H9 (cell line): ENCODE measurements at regions not wholly inside any gene's neighbourhood (a gene's known extent, or its start where the extent isn't known, plus 50 kb on each side); places are given as distances from the start of the nearest gene placed in this dataset.

Experiments
- DNase-seq: peaks from one replicate; pipeline ENCODE4 v3.0.0-alpha.2; 2017
- H2AFZ ChIP-seq: one replicate; pipeline ENCODE4 v1.6.1; 2013; ENCODE audit warnings: mild to moderate bottlenecking, low read length, control low read depth, moderate library complexity
- H2AK5ac ChIP-seq: 2 replicates; pipeline ENCODE4 v1.6.1; 2013; ENCODE audit warnings: low read length, control low read depth, mixed read lengths; ENCODE audit not compliant: insufficient read length
- H2BK120ac ChIP-seq: one replicate; pipeline ENCODE4 v1.6.1; 2013; ENCODE audit warnings: low read depth, mild to moderate bottlenecking, low read length, control low read depth, inconsistent platforms; ENCODE audit not compliant: poor library complexity, severe bottlenecking
- H2BK12ac ChIP-seq: 2 replicates; pipeline ENCODE4 v1.6.1; 2013; ENCODE audit warnings: low read length, control low read depth, mixed read lengths, low read depth; ENCODE audit not compliant: insufficient read length
- H2BK15ac ChIP-seq: 2 replicates; pipeline ENCODE4 v1.6.1; 2013; ENCODE audit warnings: low read depth, low read length, control low read depth
- H2BK20ac ChIP-seq: one replicate; pipeline ENCODE4 v1.6.1; 2013; ENCODE audit warnings: low read depth, mild to moderate bottlenecking, low read length, control low read depth, inconsistent platforms; ENCODE audit not compliant: poor library complexity, severe bottlenecking
- H2BK5ac ChIP-seq: 2 replicates; pipeline ENCODE4 v1.6.1; 2013; ENCODE audit warnings: low read length, control low read depth, mixed read lengths; ENCODE audit not compliant: insufficient read length
- H3K14ac ChIP-seq: 2 replicates; pipeline ENCODE4 v1.6.1; 2013; ENCODE audit warnings: low read length, control low read depth; ENCODE audit not compliant: insufficient read depth
- H3K18ac ChIP-seq: 2 replicates; pipeline ENCODE4 v1.6.1; 2013; ENCODE audit warnings: low read depth, mild to moderate bottlenecking, mixed read lengths, low read length, control low read depth; ENCODE audit not compliant: insufficient read length
- H3K23ac ChIP-seq: 2 replicates; pipeline ENCODE4 v1.6.1; 2013; ENCODE audit warnings: low read length, control low read depth, mixed read lengths, low read depth; ENCODE audit not compliant: insufficient read length
- H3K23me2 ChIP-seq: 2 replicates; pipeline ENCODE4 v1.6.1; 2013; ENCODE audit warnings: low read depth, mild to moderate bottlenecking, mixed read lengths, low read length, control low read depth; ENCODE audit not compliant: insufficient read length, poor library complexity, severe bottlenecking
- H3K27ac ChIP-seq: 2 replicates; pipeline ENCODE4 v1.5.1; 2013; ENCODE audit warnings: low read length, control low read depth, mixed read lengths, low read depth; ENCODE audit not compliant: insufficient read length
- H3K27me3 ChIP-seq: 2 replicates; pipeline ENCODE4 v1.6.1; 2013; ENCODE audit warnings: low read length, control low read depth, inconsistent platforms; ENCODE audit not compliant: insufficient read depth
- H3K4ac ChIP-seq: 2 replicates; pipeline ENCODE4 v1.6.1; 2013; ENCODE audit warnings: low read depth, mild to moderate bottlenecking, control low read depth, inconsistent platforms, low read length, moderate library complexity
- H3K4me1 ChIP-seq: 2 replicates; pipeline ENCODE4 v1.6.1; 2013; ENCODE audit warnings: low read length, control low read depth, inconsistent platforms; ENCODE audit not compliant: insufficient read depth
- H3K4me2 ChIP-seq: 2 replicates; pipeline ENCODE4 v1.6.1; 2013; ENCODE audit warnings: low read length, control low read depth, mixed read lengths; ENCODE audit not compliant: insufficient read length, insufficient read depth
- H3K56ac ChIP-seq: 2 replicates; pipeline ENCODE4 v1.6.1; 2013; ENCODE audit warnings: low read depth, mild to moderate bottlenecking, mixed read lengths, low read length, control low read depth; ENCODE audit not compliant: insufficient read length
- H3K79me1 ChIP-seq: 2 replicates; pipeline ENCODE4 v1.6.1; 2013; ENCODE audit warnings: low read depth, mild to moderate bottlenecking, moderate library complexity, low read length, control low read depth, inconsistent platforms; ENCODE audit not compliant: insufficient read depth, poor library complexity, severe bottlenecking
- H3K79me2 ChIP-seq: 2 replicates; pipeline ENCODE4 v1.6.1; 2013; ENCODE audit warnings: low read length, control low read depth, inconsistent platforms; ENCODE audit not compliant: insufficient read depth
- H3K9ac ChIP-seq: 2 replicates; pipeline ENCODE4 v1.6.1; 2013; ENCODE audit warnings: low read length, control low read depth, mixed read lengths; ENCODE audit not compliant: insufficient read length; ENCODE audit errors: extremely low read depth
- H3K9me3 ChIP-seq: one replicate; pipeline ENCODE4 v1.6.1; 2013; ENCODE audit warnings: low read depth, low read length, inconsistent platforms; ENCODE audit not compliant: control insufficient read depth
- H3T11ph ChIP-seq: one replicate; pipeline ENCODE4 v1.6.1; 2013; ENCODE audit warnings: mild to moderate bottlenecking, low read length, control low read depth, inconsistent platforms
- H4K20me1 ChIP-seq: one replicate; pipeline ENCODE4 v1.6.1; 2013; ENCODE audit not compliant: control insufficient read depth, insufficient read length, insufficient read depth
- H4K5ac ChIP-seq: 2 replicates; pipeline ENCODE4 v1.6.1; 2013; ENCODE audit warnings: low read depth, mild to moderate bottlenecking, mixed read lengths, low read length, control low read depth; ENCODE audit not compliant: insufficient read length
- H4K8ac ChIP-seq: replicated peaks from 2 replicates; pipeline ENCODE4 v1.6.1; 2013; ENCODE audit warnings: low read length, control low read depth, mixed read lengths, low read depth; ENCODE audit not compliant: insufficient read length
- H4K91ac ChIP-seq: 2 replicates; pipeline ENCODE4 v1.6.1; 2013; ENCODE audit warnings: low read depth, mild to moderate bottlenecking, moderate library complexity, mixed read lengths, low read length, control low read depth; ENCODE audit not compliant: insufficient read length
- H3K27ac Mint-ChIP-seq, 3 experiments: 2 replicates in 2 of 3; 3 replicates in 1 of 3; pipeline ENCODE4 v1.8.0; 2020 to 2021; ENCODE audit warnings: mixed read lengths in 3 of 3, mild to moderate bottlenecking in 1 of 3, moderate library complexity in 1 of 3
- H3K27me3 Mint-ChIP-seq: 2 replicates; pipeline ENCODE4 v1.8.0; 2021; ENCODE audit warnings: low read depth, mild to moderate bottlenecking, moderate library complexity, mixed read lengths
- H3K36me3 Mint-ChIP-seq, 3 experiments: 2 replicates in 2 of 3; 3 replicates in 1 of 3; pipeline ENCODE4 v1.8.0; 2020 to 2021; ENCODE audit warnings: low read depth in 3 of 3, mixed read lengths in 3 of 3; ENCODE audit not compliant: insufficient read depth in 1 of 3
- H3K4me1 Mint-ChIP-seq, 2 experiments: 2 replicates each; pipeline ENCODE4 v1.8.0; 2020; ENCODE audit warnings: mixed read lengths in 2 of 2
- H3K4me3 Mint-ChIP-seq, 2 experiments: 2 replicates in 1 of 2; 3 replicates in 1 of 2; pipeline ENCODE4 v1.8.0; 2020 to 2021; ENCODE audit warnings: mild to moderate bottlenecking in 2 of 2, mixed read lengths in 2 of 2, moderate library complexity in 1 of 2
- H3K9me3 Mint-ChIP-seq, 2 experiments: 2 replicates in 1 of 2; 3 replicates in 1 of 2; pipeline ENCODE4 v1.8.0; 2020; ENCODE audit warnings: mild to moderate bottlenecking in 2 of 2, mixed read lengths in 2 of 2, moderate library complexity in 1 of 2
- CTCF ChIP-seq: fragments of 200-600 bp; sonication (generic); conservative IDR thresholded peaks from 3 replicates; pipeline ENCODE4 v1.8.0; 2021; ENCODE audit warnings: antibody characterized with exemption, mild to moderate bottlenecking
- WGBS: extraction: QIAGEN DNeasy Blood & Tissue Kit; methylation state at CpG from one replicate; pipeline ENCODE4 v1.1.7; 2013; ENCODE audit warnings: missing lambda C conversion rate, low lambda C conversion rate, mixed read lengths; ENCODE audit not compliant: insufficient read length; ENCODE audit errors: extremely low coverage; 5-methylcytosine and 5-hydroxymethylcytosine counted together

- no peak overlapping the region for H2BK120ac ChIP-seq
- H3K23me2 ChIP-seq, result no peaks in the 10 kb centered on the region
- no peaks in the 10 kb centered on the region for H3K79me2 ChIP-seq
- no peak overlapping the region for H4K5ac ChIP-seq
- Mint-ChIP-seq H3K9me3 (peaks cover 12 to 21% of the 10 kb centered on the region in 2 experiments; a peak in 4 of 5 replicates), H3K36me3 (peaks cover 9 to 18% (median 11%) of the 10 kb centered on the region in 3 experiments), H3K27me3 (no peaks in the 10 kb centered on the region), H3K4me3 (no peak overlapping the region), H3K4me1 (no peaks in the 10 kb centered on the region), H3K27ac (no peak overlapping the region)
- H4K8ac ChIP-seq, result no peak overlapping the region
- no peak overlapping the region for H2BK5ac ChIP-seq
- H3K27ac ChIP-seq, result no peak overlapping the region
- H3K4ac ChIP-seq, result no peak overlapping the region
- H3K18ac ChIP-seq, result no peak overlapping the region
- DNase-seq, result no peak
- H4K91ac ChIP-seq, result no peak overlapping the region
- H4K20me1 ChIP-seq, result no peaks in the 10 kb centered on the region
- no peaks in the 10 kb centered on the region for H3K79me1 ChIP-seq
- H3K14ac ChIP-seq, result no peak overlapping the region
- no peaks in the 10 kb centered on the region for H3K4me1 ChIP-seq
- no peak overlapping the region for H2BK15ac ChIP-seq
- H3K9ac ChIP-seq, result no peak overlapping the region
- no peak for TF ChIP-seq CTCF
- H3K23ac ChIP-seq, result no peak overlapping the region
- H3T11ph ChIP-seq, result no peak overlapping the region
- H3K9me3 ChIP-seq, result no peaks in the 10 kb centered on the region
- H3K56ac ChIP-seq, result no peak overlapping the region
- H2AFZ ChIP-seq, result no peak overlapping the region
- H2AK5ac ChIP-seq, result no peak overlapping the region
- no peak overlapping the region for H2BK12ac ChIP-seq
- H3K27me3 ChIP-seq, result no peaks in the 10 kb centered on the region
- no peak overlapping the region for H2BK20ac ChIP-seq
- no CpG with 5 or more reads among the region's 2 CpGs for WGBS
- H3K4me2 ChIP-seq, result no peak overlapping the region
These were observed 1492.2 kb upstream of the TENM3 start for GRCh38 chr4:180751009-180751408.
